ENCODE measurements at regions not wholly inside any gene's neighbourhood (a gene's known extent, or its start where the extent isn't known, plus 50 kb on each side); places are given as distances from the start of the nearest gene placed in this dataset.

- intact Hi-C loops (cut with DNase I, micrococcal nuclease) = no loop called here
- DNase-seq = no peak
- ATAC-seq = no peak
These were observed 90.4 kb downstream of the NUP35 start for GRCh38 chr2:183214680-183215079.

DNA sequence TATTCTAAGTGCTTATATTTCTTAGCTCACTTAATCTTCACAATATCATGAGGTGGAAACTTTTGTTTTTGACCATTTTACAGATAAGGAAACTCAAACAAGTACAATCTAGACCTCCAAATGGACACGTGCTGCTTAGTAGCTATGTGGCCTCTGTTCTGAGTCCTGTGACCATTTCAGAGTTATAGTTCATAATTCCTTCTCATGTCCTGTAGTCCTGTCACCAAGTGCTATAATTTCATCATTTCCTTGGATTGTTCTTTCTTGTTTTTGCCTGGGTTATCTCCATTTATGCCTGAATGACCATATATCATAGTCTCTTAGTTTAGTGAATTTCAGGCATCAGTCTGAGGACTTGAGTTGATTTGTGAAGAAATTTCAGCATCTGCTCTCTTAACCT, 91.7 kb downstream of the NUP35 start:
- intact Hi-C loops (cut with DNase I, micrococcal nuclease) = no loop called here
- DNase-seq (no peak), ATAC-seq (no peak)

DNA sequence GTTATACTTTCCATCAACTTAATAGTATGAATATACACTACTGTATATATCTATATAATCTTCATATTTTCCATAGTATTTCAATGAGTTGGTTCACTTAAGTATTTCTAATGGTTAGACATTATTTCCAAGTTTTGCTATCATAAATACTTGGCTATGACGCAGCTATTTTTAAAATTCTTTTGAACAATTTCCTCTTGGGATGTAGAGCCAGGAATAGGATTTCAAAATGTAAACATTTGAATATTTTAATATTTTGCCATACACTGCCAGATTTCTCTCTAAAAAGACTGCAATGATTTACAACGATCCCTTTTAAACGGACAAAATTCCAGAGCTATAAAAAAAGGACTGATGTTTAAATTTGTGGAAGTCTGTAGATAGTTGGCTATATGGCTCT, 95.6 kb downstream of the NUP35 start:
- intact Hi-C loops (cut with DNase I, micrococcal nuclease) = no loop called here
- DNase-seq (no peak), ATAC-seq (no peak)

DNA sequence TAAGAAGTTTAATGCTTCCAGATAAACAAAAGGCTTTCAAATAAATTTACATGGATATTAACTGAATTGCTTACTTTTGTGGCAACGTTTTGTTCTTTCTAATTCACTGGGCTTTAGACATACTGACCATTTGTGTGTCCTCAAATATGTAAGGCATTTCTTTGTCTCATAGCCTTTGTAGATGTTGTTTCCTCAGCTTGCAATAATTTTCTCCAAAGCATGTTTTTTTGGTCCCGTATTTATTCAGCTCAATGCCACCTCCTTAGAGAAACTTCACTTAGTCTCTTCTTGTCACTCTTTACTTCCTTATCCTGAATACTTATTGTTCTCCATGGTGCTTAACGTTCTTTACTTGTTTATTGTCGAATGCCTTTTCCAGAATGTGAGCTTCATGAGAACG, 98.5 kb downstream of the NUP35 start:
- DNase-seq (no peak), ATAC-seq (no peak)
- intact Hi-C loops (cut with DNase I, micrococcal nuclease) = no loop called here

DNA sequence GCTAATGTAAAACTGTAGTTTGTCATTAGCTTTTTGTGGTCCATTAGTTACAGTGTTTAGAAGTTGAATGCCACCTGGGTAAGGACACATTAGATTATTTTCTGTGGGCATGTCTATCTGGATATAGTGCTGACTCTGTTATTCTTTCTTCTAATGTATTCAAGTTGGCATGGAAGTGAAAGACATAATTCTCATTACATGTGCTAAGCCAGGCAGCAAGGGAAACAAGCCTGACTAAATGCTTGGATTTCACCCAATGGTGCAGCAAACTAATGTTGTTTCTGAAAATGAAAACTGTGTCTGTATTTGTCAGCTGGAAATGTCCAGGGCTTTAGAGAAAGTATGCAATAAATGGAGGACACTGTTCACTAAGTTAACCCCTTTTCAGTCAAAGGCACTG, 100.7 kb downstream of the NUP35 start:
- intact Hi-C loops (cut with DNase I, micrococcal nuclease) = no loop called here
- DNase-seq = no peak
- no peak for ATAC-seq

DNA sequence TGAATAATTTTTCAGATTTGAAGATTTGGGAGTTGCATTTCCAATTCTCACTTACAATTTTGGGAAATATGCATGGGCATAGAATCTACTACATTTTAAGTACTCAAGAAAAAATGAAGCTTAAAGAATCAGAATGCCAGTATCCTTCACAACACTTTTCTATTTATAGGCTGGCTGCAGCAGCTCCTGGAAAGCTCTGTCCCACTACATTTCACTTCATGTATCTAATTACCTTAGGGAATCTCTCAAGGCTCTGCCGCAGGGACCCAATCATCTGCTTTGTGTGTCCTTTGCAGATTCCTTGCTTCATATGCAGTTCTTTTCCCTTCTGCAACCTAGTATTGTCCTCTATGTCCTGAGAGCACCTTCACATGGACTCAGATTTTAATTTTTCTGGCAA, 102.9 kb downstream of the NUP35 start:
- ATAC-seq (no peak), DNase-seq (no peak)
- intact Hi-C loops (cut with DNase I, micrococcal nuclease) = no loop called here

- ATAC-seq (no peak), DNase-seq (no peak)
- intact Hi-C loops (cut with DNase I, micrococcal nuclease) = no loop called here
These were observed 105.1 kb downstream of the NUP35 start for GRCh38 chr2:183229386-183229785.

DNA sequence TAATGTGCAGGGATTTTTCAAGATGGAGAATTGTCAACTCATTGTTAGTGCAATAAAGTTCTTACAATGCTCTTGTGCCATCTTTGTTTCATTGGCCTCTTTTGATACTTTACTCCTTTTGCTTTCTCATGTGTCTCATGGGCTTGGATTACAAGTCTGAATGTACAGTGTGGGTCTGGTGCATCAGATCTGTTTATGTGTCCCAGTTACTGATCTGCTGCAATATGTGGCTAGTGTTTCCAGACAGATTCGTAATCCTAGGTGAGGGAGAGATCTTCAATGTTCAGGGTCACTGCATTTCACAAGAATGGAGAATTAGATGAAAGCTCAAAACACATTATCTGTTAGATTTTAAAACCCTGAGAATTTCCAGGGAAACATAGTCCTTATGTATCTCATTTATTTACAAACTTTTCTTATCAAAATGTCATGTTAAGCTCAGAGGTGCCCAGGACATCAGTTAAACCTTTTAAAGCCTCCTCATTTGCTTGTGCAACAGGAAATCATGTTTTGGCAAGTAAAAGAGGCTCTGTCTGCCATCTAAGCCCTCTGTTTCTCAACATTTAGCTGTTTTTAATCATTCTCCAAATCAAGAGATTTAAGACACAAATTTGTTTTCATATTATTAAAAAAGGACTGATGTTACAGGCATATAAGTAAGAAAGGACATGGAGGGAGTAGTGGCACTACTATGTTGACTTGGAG, 108.1 kb downstream of the NUP35 start:
- intact Hi-C loops (cut with DNase I, micrococcal nuclease) = no loop called here
- ATAC-seq (no peak), DNase-seq (no peak)

GRCh38 chr2:183242937-183243336, 118.7 kb downstream of the NUP35 start:
- ATAC-seq (no peak), DNase-seq (no peak)
- intact Hi-C loops (cut with DNase I, micrococcal nuclease) = no loop called here

DNA sequence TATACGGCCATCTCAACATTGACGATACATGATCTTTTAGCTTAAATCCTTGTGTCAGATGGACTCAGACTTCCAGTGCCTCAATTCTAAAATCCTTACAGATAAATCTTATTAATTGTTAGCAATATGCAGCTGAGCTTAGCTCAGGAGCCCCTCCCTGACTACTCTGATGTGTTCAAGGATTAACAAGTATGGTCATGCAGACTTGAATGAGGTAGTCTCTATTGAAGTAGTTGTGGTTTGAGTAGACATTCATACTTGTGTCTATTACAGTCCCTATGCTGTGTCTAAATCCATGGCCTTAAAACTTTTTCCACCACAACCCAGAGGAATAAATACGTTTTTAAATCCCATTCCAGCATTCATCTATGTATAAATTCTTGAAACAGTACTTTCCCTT, 119.5 kb downstream of the NUP35 start:
- DNase-seq (no peak), ATAC-seq (no peak)
- intact Hi-C loops (cut with DNase I, micrococcal nuclease) = no loop called here

- intact Hi-C loops (cut with DNase I, micrococcal nuclease) = no loop called here
- DNase-seq (no peak), ATAC-seq (no peak)
These were observed 120.1 kb downstream of the NUP35 start for GRCh38 chr2:183244300-183244844.

DNA sequence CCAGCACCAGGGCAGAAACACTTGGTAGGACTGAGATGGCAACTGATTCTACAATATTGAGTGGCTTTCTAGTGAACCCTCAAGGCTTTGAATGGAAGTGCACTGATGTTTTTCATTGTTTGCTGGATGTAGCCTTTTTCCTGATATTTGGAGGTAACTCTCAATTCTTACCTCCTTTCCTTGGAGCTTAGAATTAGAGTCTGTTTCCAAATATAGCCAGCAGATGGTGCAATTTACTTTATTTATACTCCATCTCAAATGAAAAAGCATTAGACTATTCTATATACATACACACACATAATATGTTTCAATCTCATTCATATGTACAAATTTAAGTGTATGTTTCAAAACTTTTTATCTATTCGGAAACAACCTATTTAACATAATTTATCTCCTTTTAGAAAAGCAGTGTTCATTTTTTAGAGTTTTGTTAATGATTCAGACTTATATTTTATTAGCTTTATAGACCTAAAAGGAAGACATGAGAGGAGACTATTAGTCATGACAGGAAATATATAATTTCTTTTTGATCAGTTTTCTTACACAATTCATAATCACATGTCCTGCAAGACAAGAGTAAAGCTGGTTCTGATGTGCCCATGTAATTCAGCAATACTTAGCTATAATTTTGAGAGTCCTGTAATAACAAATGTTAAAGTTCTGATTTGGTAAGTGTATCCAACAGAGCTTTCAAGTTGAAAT, 124.8 kb downstream of the NUP35 start:
- DNase-seq = no peak
- ATAC-seq = no peak
- intact Hi-C loops (cut with DNase I, micrococcal nuclease) = no loop called here

DNA sequence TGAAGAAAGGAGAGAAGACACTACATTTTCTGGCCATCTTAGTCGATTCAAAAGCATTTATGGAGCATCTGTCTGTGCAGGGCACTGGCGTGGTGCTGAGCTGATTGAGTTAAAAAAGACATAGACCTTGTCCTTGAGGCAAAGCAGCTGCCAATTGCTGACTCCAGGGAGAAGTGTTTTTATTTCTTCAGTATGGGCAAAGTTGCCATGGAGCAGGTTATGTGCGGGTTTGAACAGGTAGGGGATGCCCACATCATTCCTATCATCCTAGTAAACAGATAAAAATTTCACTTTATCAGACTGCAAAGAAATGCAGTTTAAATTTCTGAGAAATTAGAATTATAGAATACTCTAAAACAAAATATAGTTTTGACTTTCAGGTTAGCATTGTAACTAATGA, 125.8 kb downstream of the NUP35 start:
- no peak for ATAC-seq
- DNase-seq = no peak
- intact Hi-C loops (cut with DNase I, micrococcal nuclease) = no loop called here

DNA sequence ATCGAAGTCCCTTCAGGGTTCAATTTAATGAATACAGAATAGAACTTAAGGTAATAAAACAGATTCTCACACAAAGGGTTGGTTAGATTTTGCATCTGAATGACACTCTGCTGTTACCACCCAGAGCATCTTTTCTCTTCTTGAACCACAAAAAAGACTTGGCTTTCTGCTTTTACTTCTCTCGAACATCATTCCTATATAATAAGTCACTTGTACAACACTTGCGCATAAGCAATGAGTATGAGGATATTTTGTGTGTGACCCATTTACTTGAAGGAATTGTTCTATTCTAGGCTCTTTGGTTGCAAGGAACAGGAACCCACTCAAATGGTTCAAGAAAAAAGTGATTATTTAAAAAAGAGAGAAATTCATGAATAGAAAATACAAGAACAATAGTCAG, 126.2 kb downstream of the NUP35 start:
- intact Hi-C loops (cut with DNase I, micrococcal nuclease) = no loop called here
- no peak for ATAC-seq
- DNase-seq = no peak

DNA sequence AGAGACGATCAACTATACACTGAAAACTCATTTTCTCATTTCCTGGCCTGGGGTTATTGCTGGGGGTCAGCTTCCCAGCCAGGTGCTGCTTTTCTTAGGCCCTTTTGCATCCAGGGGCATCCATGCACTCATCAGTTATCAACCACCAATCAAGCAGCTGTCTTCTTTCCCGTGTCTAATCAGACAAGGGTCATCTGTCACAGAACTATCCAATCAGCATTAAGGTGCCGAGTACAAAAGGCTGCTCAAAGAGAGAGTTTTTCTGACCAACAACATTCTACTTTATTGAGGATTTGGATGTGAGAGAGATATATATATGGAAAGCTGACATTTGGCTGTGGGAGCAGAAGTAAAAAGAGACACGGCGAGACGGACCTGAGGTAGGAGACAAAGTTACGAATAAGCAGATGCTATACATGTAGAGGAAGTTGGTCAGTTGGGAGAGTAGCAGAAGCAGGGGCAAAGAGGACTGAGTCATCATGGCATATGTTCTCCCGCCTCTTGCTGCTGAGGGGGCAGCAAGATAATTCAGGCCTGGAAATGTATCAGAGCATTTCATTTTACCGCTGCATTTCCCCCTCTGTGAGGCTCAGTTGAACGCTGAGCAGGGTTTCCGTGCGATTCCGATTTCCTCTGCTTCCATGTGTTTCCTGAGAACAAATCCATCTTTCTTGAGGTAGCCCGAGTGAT, 129.3 kb downstream of the NUP35 start:
- intact Hi-C loops (cut with DNase I, micrococcal nuclease) = no loop called here
- no peak for DNase-seq
- no peak for ATAC-seq

DNA sequence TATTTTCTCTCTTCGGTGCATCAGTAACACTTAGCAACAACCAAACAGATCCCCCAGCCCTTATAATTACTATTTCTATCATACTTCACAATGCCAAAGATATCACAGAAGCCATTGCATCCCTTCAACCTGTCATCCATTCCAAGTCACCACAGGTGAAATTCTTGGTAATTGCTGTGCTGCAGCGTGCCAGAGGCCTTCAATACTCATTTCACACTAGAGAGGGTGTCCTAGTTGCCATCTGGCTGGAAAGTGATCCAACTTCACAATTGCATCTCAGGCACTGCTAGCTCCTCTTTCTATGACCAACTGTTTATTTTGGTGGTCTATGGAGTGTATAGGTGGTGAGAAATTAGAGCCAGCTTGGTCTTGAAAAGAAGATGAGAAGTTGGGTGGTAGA, 131.2 kb downstream of the NUP35 start:
- no peak for ATAC-seq
- intact Hi-C loops (cut with DNase I, micrococcal nuclease) = no loop called here
- DNase-seq = no peak

DNA sequence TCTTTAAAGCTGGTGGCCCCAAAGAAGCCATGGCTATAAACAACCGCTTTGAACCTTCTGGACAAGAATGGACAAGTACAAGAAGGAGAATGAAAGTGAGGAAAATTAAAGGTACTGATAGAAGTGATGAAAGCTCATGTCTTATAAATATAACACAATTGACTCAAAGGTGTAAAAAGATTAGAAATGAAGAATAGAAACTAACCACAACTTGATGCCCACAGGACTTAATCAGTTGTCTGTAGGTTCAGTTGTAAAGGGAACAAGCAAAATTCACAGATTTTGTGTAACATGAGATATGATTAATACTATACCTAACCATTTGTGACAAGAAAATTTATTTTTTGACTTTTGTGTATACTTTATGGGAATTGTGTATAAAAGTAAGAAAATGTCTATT, 135.7 kb downstream of the NUP35 start:
- ATAC-seq (no peak), DNase-seq (no peak)
- intact Hi-C loops (cut with DNase I, micrococcal nuclease) = no loop called here

DNA sequence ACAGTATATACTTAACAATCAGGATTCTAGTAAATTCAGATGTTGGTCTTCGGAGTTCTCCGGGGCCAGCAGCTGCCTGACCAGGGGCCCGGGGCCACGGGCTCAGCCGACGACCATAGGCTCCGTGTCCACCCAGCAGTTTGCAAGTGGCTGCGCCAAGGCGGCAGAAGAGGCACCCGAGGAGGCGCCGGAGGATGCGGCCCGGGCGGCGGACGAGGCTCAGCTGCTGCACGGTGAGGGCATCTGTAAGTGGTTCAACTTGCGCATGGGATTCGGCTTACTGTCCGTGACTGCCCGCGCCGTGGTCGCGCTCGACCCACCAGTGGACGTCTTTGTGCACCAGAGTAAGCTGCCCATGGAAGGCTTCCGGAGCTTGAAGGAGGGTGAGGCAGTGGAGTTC, 136.3 kb downstream of the NUP35 start:
- ATAC-seq = no peak
- intact Hi-C loops (cut with DNase I, micrococcal nuclease) = no loop called here
- DNase-seq = no peak

GRCh38 chr2:183264890-183265535, 140.8 kb downstream of the NUP35 start:
- no peak for DNase-seq
- no peak for ATAC-seq
- intact Hi-C loops (cut with DNase I, micrococcal nuclease) = no loop called here

Data from left colon (tissue), 2 donors.